ENCODE measurements at regions not wholly inside any gene's neighbourhood (a gene's known extent, or its start where the extent isn't known, plus 50 kb on each side); places are given as distances from the start of the nearest gene placed in this dataset.

GRCh38 chr4:32745351-32745750 lies 2025.2 kb downstream of the PCDH7 start:
- TF ChIP-seq CTCF (IDR thresholded peaks at IDR 0.05; ENCODE audit: low read depth, low read length): no peak
- no peak for DNase-seq (ENCODE audit: extremely low read depth, low read depth)

- DNase-seq (ENCODE audit: extremely low read depth, low read depth): no peak
- TF ChIP-seq CTCF (IDR thresholded peaks at IDR 0.05; ENCODE audit: low read depth, low read length): no peak
Measured at GRCh38 chr4:32748061-32748460, 2027.9 kb downstream of the PCDH7 start.

GRCh38 chr4:32748498-32748897 lies 2028.3 kb downstream of the PCDH7 start:
- no peak for TF ChIP-seq CTCF (IDR thresholded peaks at IDR 0.05; ENCODE audit: low read depth, low read length)
- no peak for DNase-seq (ENCODE audit: extremely low read depth, low read depth)

- DNase-seq (ENCODE audit: extremely low read depth, low read depth): no peak
Measured at GRCh38 chr4:32752962-32753361, 2032.8 kb downstream of the PCDH7 start.

GRCh38 chr4:32768664-32769389 lies 2048.7 kb downstream of the PCDH7 start:
- TF ChIP-seq CTCF (IDR thresholded peaks at IDR 0.05; ENCODE audit: low read depth, low read length): no peak
- no peak for DNase-seq (ENCODE audit: extremely low read depth, low read depth)

More at GRCh38 chr4:32752962-32753361, 2032.8 kb downstream of the PCDH7 start:
- no peak for TF ChIP-seq CTCF (IDR thresholded peaks at IDR 0.05; ENCODE audit: low read depth, low read length)

GRCh38 chr4:32771491-32771890 lies 2051.3 kb downstream of the PCDH7 start:
- no peak for DNase-seq (ENCODE audit: extremely low read depth, low read depth)
- TF ChIP-seq CTCF (IDR thresholded peaks at IDR 0.05; ENCODE audit: low read depth, low read length): no peak

DNA sequence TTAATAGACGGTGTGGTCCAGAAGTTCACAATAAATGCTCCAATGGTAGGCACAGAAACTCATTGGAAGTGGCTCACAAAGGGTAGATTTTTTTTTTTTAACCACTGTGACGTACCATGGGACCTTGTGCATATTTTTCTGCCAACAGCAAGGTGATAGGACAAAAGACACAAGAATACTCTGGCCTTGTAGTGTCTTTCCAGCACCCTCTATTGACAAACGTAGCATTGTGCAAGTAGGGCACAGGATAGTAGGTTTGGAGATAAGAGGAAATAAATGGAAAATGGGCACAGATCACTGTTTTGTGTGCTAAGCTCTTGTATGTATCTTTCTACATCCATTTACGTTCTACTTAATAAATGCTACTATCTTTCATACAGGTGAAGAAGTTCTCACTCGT lies 2054.9 kb downstream of the PCDH7 start:
- no peak for TF ChIP-seq CTCF (IDR thresholded peaks at IDR 0.05; ENCODE audit: low read depth, low read length)
- no peak for DNase-seq (ENCODE audit: extremely low read depth, low read depth)
